HTR-8/SVneo (cell line): ENCODE measurements at regions not wholly inside any gene's neighbourhood (a gene's known extent, or its start where the extent isn't known, plus 50 kb on each side); places are given as distances from the start of the nearest gene placed in this dataset.

Source experiments
- DNase-seq: peaks from one replicate; pipeline ENCODE4 v3.0.0; 2011; ENCODE audit warnings: low spot score, mixed read lengths; ENCODE audit not compliant: insufficient read length
- FAIRE-seq: peaks from 2 replicates; lab custom pipeline; 2011; peaks lifted over from hg19 to GRCh38; lab: Jason Lieb, UNC

GRCh38 chr21:35775778-35776544 lies 284.4 kb downstream of the SETD4 start:
- DNase-seq = no peak
- no peak for FAIRE-seq

- FAIRE-seq (no peak), DNase-seq (no peak)
These were observed 290.0 kb downstream of the SETD4 start for GRCh38 chr21:35770101-35770945.

- DNase-seq (no peak), FAIRE-seq (no peak)
These were observed 292.1 kb downstream of the SETD4 start for GRCh38 chr21:35768187-35768586.

DNA sequence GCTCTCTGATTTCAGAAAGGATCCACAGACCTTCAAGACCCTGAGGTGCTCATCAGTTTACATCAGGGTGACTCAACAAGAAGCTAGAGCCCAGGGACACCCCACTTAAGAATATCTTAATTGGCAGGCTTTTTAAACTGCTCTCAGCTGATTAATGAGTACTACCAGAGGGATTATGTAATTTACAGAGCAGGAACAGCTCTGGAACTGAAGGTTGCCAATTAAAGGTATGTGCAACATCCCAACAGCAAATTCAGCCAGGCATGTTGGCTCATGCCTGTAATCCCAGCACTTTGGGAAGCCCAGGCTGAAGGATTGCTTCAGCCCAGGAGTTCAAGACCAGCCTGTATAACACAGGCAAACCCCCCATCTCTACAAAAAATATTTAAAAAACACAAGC lies 295.7 kb downstream of the SETD4 start:
- DNase-seq (no peak), FAIRE-seq (no peak)

DNA sequence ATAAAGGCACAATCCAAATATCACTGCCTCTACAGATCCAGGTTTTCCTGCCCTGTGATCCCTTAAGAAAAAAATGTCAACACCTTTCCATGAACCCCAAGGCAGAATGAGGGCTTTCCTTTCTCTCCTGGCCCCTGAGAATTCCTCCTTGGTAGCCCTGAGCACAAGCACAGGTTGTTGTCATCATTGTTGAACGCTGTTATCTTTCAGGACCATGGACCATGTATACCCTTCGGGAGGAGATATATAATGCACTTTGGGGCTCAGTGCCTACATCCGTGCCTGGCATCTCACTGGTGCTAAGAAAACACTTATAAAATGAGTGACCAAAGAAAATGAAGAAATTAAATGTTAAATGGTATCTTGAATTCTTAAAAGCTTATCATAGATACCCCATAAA lies 296.2 kb downstream of the SETD4 start:
- DNase-seq (no peak), FAIRE-seq (no peak)

- FAIRE-seq (no peak), DNase-seq (no peak)
These were observed 305.7 kb downstream of the SETD4 start for GRCh38 chr21:35754583-35754982.

DNA sequence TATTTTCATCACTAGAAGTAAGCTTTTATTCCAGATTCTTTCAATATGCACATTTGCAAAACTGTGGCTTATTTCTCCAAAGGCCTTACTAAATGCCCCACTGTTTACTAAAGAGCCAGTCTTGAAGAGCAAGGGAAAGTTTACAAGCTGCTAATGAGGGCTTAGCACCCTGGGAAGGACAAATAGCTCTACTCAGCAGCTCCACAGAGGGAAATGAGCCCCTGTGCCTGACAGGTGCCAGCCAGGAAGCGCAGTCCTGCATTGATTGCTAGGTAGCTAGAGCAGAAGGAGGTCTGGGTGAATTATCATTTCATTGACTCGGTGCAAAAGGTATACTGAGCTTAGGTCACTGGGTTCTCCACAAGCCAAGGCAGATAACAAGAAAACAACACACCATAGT lies 307.0 kb downstream of the SETD4 start:
- DNase-seq (no peak), FAIRE-seq (no peak)

DNA sequence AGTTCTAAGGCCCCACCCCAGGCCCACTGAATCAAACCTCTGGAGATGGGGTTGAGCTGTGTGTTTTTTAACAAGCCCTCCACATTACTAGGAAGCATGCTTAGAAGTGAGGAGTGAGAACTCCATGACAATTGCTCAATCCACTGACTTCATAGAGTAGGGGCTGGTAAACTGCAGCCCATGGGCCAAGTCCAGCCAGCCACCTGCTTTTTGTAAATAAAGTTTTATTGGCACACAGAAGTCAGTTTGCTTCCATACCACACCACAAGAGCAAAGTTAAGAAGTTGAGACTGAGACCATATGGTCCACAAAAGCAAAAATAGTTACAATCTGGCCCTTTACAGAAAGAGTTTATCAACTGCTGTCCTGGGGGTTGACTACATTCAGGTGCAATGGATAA lies 309.2 kb downstream of the SETD4 start:
- FAIRE-seq (no peak), DNase-seq (no peak)

DNA sequence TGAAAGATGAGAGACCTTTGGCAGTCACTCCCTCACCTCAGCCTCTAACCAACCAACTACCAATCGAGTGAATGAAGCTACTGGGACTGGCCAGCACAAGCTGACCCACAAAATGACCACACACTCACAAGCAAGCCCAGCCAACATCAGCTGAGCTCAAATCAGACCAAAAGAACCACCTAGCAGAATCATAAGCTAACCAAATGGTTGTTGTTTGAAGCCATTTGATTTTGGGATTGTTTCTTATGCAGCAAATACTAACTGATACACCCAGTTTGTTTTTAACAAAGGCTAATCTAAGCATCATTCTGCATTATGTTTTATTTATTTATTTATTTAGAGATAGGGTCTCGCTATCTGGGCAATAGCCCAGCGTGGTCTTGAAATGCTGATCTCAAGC lies 310.4 kb downstream of the SETD4 start:
- DNase-seq (no peak), FAIRE-seq (no peak)

- FAIRE-seq = no peak
- DNase-seq = no peak
These were observed 311.5 kb downstream of the SETD4 start for GRCh38 chr21:35748678-35749314.

GRCh38 chr21:35743571-35743970 lies 316.8 kb downstream of the SETD4 start:
- no peak for DNase-seq
- FAIRE-seq = no peak

DNA sequence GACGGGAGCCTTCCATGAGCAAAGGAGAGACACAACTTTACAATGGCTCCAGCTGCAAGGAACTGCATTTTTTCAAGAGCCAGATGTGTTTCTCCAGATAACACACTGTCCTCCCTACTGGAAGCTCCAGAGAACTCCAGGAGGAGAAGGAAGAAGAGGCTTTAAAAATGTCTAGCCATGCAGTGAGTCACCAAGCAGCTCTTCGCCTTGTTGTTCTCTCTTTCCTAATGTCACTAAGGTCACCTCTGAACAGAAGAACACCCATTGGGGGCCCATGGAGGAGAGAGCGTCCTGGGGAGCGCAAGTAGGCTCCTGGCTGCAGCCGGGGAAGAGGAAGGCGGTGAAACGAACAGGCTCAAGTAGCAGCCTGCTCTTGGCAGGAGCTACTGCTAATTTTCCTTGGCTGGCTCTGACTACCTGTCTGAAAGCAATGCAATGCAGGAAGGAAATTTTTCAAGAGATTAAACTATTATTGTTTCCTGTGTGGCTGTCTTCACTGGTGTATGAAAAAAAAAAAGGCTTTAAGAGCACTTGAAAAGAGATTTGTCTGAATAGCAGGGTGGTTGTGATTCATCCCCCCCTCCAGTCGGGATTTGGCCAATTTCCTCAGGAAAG lies 321.9 kb downstream of the SETD4 start:
- FAIRE-seq (no peak), DNase-seq (peak; percentile 12)

GRCh38 chr21:35737899-35738346 lies 322.4 kb downstream of the SETD4 start:
- FAIRE-seq (no peak), DNase-seq (no peak)

DNA sequence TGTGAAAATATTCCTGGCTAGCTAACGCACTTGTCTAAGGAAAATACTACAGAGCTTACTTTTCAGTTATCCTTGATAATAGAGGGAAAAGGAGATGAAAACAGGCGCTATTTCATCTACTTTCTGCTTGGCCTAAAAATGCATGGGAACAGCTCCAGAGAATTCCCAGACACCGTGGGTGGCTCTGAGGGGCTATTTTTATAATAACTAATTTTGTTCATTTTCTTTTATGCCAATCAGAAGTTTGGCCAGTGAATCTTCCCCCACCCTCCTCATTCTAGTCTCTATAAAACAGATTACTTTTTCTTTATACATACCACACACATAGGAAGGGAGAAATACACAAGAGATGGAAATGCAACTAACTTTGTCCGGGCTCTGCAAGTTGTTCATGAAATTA lies 322.9 kb downstream of the SETD4 start:
- no peak for DNase-seq
- FAIRE-seq = no peak

- DNase-seq = no peak
- FAIRE-seq = no peak
These were observed 327.5 kb downstream of the SETD4 start for GRCh38 chr21:35732788-35733187.

DNA sequence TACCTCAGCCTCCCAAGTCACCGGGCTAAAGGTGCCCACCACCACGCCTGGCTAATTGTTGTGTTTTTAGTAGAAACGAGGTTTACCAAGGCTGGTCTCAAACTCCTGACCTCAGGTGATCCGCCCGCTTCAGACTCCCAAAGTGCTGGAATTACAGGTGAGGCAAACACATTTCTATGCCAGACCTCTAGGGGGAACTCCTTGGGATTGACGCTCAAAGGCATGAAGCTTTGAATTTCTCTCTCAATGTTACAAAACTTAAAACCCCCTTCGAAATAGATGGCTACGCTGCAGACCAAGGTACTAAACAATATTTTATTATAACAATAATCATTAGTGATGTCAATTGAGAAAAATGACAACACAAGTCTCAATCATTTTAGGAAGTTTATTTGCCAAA lies 330.0 kb downstream of the SETD4 start:
- DNase-seq (no peak), FAIRE-seq (no peak)

DNA sequence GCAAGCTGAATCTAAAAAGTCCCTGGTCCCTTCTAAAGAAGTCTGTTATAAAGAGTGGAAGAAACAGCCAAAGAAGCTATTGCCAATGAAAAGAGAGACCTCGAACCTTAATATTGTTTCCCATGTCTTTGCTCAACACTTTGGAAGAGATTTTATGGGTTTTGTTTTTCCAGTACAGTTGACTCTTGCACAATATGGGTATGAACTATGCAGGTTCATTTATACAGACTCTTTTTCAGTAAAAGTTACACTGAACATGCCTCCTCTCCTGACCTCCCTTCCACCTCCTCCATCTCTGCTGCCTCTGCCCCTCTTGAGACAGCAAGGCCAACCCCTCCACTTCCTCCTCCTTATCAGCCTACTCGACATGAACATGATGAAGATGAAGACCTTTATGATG lies 332.5 kb downstream of the SETD4 start:
- no peak for DNase-seq
- no peak for FAIRE-seq

- FAIRE-seq (no peak), DNase-seq (no peak)
These were observed 336.2 kb downstream of the SETD4 start for GRCh38 chr21:35724156-35724555.

- FAIRE-seq = no peak
- DNase-seq = no peak
These were observed 338.6 kb downstream of the SETD4 start for GRCh38 chr21:35721701-35722100.

GRCh38 chr21:35720208-35720731 lies 340.1 kb downstream of the SETD4 start:
- DNase-seq = no peak
- no peak for FAIRE-seq
